Coronary artery (tissue), 2 donors: ENCODE measurements at regions not wholly inside any gene's neighbourhood (a gene's known extent, or its start where the extent isn't known, plus 50 kb on each side); places are given as distances from the start of the nearest gene placed in this dataset.

Experiments used
- DNase-seq: peaks from one replicate; pipeline ENCODE4 v3.0.0-alpha.2; 2017; ENCODE audit warnings: low spot score
- H3K27ac ChIP-seq, 2 donors: fragments of 200-600 bp; sonication (generic); one replicate each; pipeline ENCODE4 v1.5.1; 2016 to 2019
- H3K4me3 ChIP-seq: fragments of 200-600 bp; sonication (generic); 2 replicates; pipeline ENCODE4 v1.5.1; 2016; ENCODE audit warnings: mild to moderate bottlenecking, moderate library complexity
- CTCF ChIP-seq: fragments of 200-600 bp; sonication (generic); IDR thresholded peaks from one replicate; pipeline ENCODE4 v1.5.1; 2019; ENCODE audit warnings: antibody characterized with exemption

- H3K4me3 ChIP-seq, result no peak overlapping the region
- TF ChIP-seq CTCF, result no peak
- H3K27ac ChIP-seq, result no peak overlapping the region
- no peak for DNase-seq
Measured at GRCh38 chr16:5951486-5951885, 853.9 kb upstream of the EEF2KMT start.

GRCh38 chr16:5944971-5945370, 847.4 kb upstream of the EEF2KMT start:
- no peak for TF ChIP-seq CTCF
- Histone ChIP-seq H3K27ac (no peak overlapping the region), H3K4me3 (no peak overlapping the region)
- no peak for DNase-seq

GRCh38 chr16:5938607-5939006, 841.0 kb upstream of the EEF2KMT start:
- TF ChIP-seq CTCF, result no peak

GRCh38 chr16:5932906-5933305, 835.3 kb upstream of the EEF2KMT start:
- no peak for TF ChIP-seq CTCF
- no peak for DNase-seq
- Histone ChIP-seq H3K27ac (no peak overlapping the region), H3K4me3 (no peak overlapping the region)

More at GRCh38 chr16:5938607-5939006, 841.0 kb upstream of the EEF2KMT start:
- H3K4me3 ChIP-seq, result no peak overlapping the region
- H3K27ac ChIP-seq, result no peak overlapping the region
- no peak for DNase-seq

GRCh38 chr16:5928476-5929065, 831.0 kb upstream of the EEF2KMT start:
- no peak overlapping the region for H3K4me3 ChIP-seq
- no peak for TF ChIP-seq CTCF
- H3K27ac ChIP-seq, result no peak overlapping the region
- DNase-seq, result no peak

GRCh38 chr16:5925850-5926249, 828.3 kb upstream of the EEF2KMT start:
- H3K4me3 ChIP-seq, result no peak overlapping the region
- no peak for DNase-seq
- no peak overlapping the region for H3K27ac ChIP-seq
- no peak for TF ChIP-seq CTCF

GRCh38 chr16:5922686-5923085, 825.1 kb upstream of the EEF2KMT start:
- H3K4me3 ChIP-seq, result no peak overlapping the region
- no peak for TF ChIP-seq CTCF
- H3K27ac ChIP-seq, result no peak overlapping the region
- DNase-seq, result no peak
